ENCODE measurements at regions not wholly inside any gene's neighbourhood (a gene's known extent, or its start where the extent isn't known, plus 50 kb on each side); places are given as distances from the start of the nearest gene placed in this dataset.

GRCh38 chr5:8842971-8843551 is 702.8 kb downstream of the SEMA5A start:
- Histone ChIP-seq H3K4me3 (ENCODE audit: low read depth in 1 of 2, low read length in 2 of 2) (peak overlapping the region in 1 of 2 donors; percentile 6), H3K9ac (ENCODE audit: low read depth in 1 of 2, low read length in 2 of 2) (no peak overlapping the region), H3K4me1 (ENCODE audit: control insufficient read depth in 1 of 2, insufficient read depth in 2 of 2, low read length in 2 of 2) (no peaks in the 10 kb centered on the region), H3K27ac (ENCODE audit: low read depth, low read length) (no peak overlapping the region), H3K9me3 (ENCODE audit: control insufficient read depth in 1 of 2, low read length in 2 of 2) (peaks cover 0 to 2% of the 10 kb centered on the region in 2 donors), H3K27me3 (ENCODE audit: control insufficient read depth in 1 of 2, insufficient read depth in 2 of 2, low read length in 2 of 2) (no peaks in the 10 kb centered on the region), H3K36me3 (ENCODE audit: control insufficient read depth in 1 of 2, insufficient read depth in 2 of 2, low read length in 2 of 2) (no peaks in the 10 kb centered on the region)

GRCh38 chr5:8843771-8844170 is 702.1 kb downstream of the SEMA5A start:
- H3K27me3 ChIP-seq (ENCODE audit: control insufficient read depth in 1 of 2, insufficient read depth in 2 of 2, low read length in 2 of 2): no peaks in the 10 kb centered on the region
- no peaks in the 10 kb centered on the region for H3K4me1 ChIP-seq (ENCODE audit: control insufficient read depth in 1 of 2, insufficient read depth in 2 of 2, low read length in 2 of 2)
- no peak overlapping the region for H3K4me3 ChIP-seq (ENCODE audit: low read depth in 1 of 2, low read length in 2 of 2)
- no peaks in the 10 kb centered on the region for H3K36me3 ChIP-seq (ENCODE audit: control insufficient read depth in 1 of 2, insufficient read depth in 2 of 2, low read length in 2 of 2)
- peaks cover 0 to 2% of the 10 kb centered on the region in 2 donors for H3K9me3 ChIP-seq (ENCODE audit: control insufficient read depth in 1 of 2, low read length in 2 of 2)
- no peak overlapping the region for H3K9ac ChIP-seq (ENCODE audit: low read depth in 1 of 2, low read length in 2 of 2)
- H3K27ac ChIP-seq (ENCODE audit: low read depth, low read length): peak overlapping the region; percentile 41

- Histone ChIP-seq H3K9me3 (ENCODE audit: control insufficient read depth in 1 of 2, low read length in 2 of 2) (peaks cover 0 to 2% of the 10 kb centered on the region in 2 donors), H3K27me3 (ENCODE audit: control insufficient read depth in 1 of 2, insufficient read depth in 2 of 2, low read length in 2 of 2) (no peaks in the 10 kb centered on the region), H3K36me3 (ENCODE audit: control insufficient read depth in 1 of 2, insufficient read depth in 2 of 2, low read length in 2 of 2) (no peaks in the 10 kb centered on the region), H3K4me3 (ENCODE audit: low read depth in 1 of 2, low read length in 2 of 2) (no peak overlapping the region), H3K4me1 (ENCODE audit: control insufficient read depth in 1 of 2, insufficient read depth in 2 of 2, low read length in 2 of 2) (no peaks in the 10 kb centered on the region), H3K9ac (ENCODE audit: low read depth in 1 of 2, low read length in 2 of 2) (no peak overlapping the region), H3K27ac (ENCODE audit: low read depth, low read length) (peak overlapping the region; percentile 41)
Measured at GRCh38 chr5:8844206-8844605, 701.7 kb downstream of the SEMA5A start.

- Histone ChIP-seq H3K36me3 (ENCODE audit: control insufficient read depth in 1 of 2, insufficient read depth in 2 of 2, low read length in 2 of 2) (no peaks in the 10 kb centered on the region), H3K27me3 (ENCODE audit: control insufficient read depth in 1 of 2, insufficient read depth in 2 of 2, low read length in 2 of 2) (no peaks in the 10 kb centered on the region), H3K9me3 (ENCODE audit: control insufficient read depth in 1 of 2, low read length in 2 of 2) (peaks cover 0 to 2% of the 10 kb centered on the region in 2 donors), H3K4me3 (ENCODE audit: low read depth in 1 of 2, low read length in 2 of 2) (no peak overlapping the region), H3K9ac (ENCODE audit: low read depth in 1 of 2, low read length in 2 of 2) (no peak overlapping the region), H3K27ac (ENCODE audit: low read depth, low read length) (no peak overlapping the region), H3K4me1 (ENCODE audit: control insufficient read depth in 1 of 2, insufficient read depth in 2 of 2, low read length in 2 of 2) (no peaks in the 10 kb centered on the region)
Measured at GRCh38 chr5:8844847-8845246, 701.0 kb downstream of the SEMA5A start.

- H3K9me3 ChIP-seq (ENCODE audit: control insufficient read depth in 1 of 2, low read length in 2 of 2): peaks cover 0 to 2% of the 10 kb centered on the region in 2 donors
- H3K27me3 ChIP-seq (ENCODE audit: control insufficient read depth in 1 of 2, insufficient read depth in 2 of 2, low read length in 2 of 2): no peaks in the 10 kb centered on the region
- H3K4me3 ChIP-seq (ENCODE audit: low read depth in 1 of 2, low read length in 2 of 2): no peak overlapping the region
- no peak overlapping the region for H3K9ac ChIP-seq (ENCODE audit: low read depth in 1 of 2, low read length in 2 of 2)
- no peaks in the 10 kb centered on the region for H3K4me1 ChIP-seq (ENCODE audit: control insufficient read depth in 1 of 2, insufficient read depth in 2 of 2, low read length in 2 of 2)
- H3K36me3 ChIP-seq (ENCODE audit: control insufficient read depth in 1 of 2, insufficient read depth in 2 of 2, low read length in 2 of 2): no peaks in the 10 kb centered on the region
- H3K27ac ChIP-seq (ENCODE audit: low read depth, low read length): no peak overlapping the region
Measured at GRCh38 chr5:8845296-8845695, 700.6 kb downstream of the SEMA5A start.

- Histone ChIP-seq H3K9me3 (ENCODE audit: control insufficient read depth in 1 of 2, low read length in 2 of 2) (no peaks in the 10 kb centered on the region), H3K9ac (ENCODE audit: low read depth in 1 of 2, low read length in 2 of 2) (no peak overlapping the region), H3K27me3 (ENCODE audit: control insufficient read depth in 1 of 2, insufficient read depth in 2 of 2, low read length in 2 of 2) (no peaks in the 10 kb centered on the region), H3K27ac (ENCODE audit: low read depth, low read length) (no peak overlapping the region), H3K4me3 (ENCODE audit: low read depth in 1 of 2, low read length in 2 of 2) (no peak overlapping the region), H3K4me1 (ENCODE audit: control insufficient read depth in 1 of 2, insufficient read depth in 2 of 2, low read length in 2 of 2) (no peaks in the 10 kb centered on the region), H3K36me3 (ENCODE audit: control insufficient read depth in 1 of 2, insufficient read depth in 2 of 2, low read length in 2 of 2) (no peaks in the 10 kb centered on the region)
Measured at GRCh38 chr5:8848366-8848765, 697.5 kb downstream of the SEMA5A start.

GRCh38 chr5:8848997-8849594 is 696.8 kb downstream of the SEMA5A start:
- H3K27me3 ChIP-seq (ENCODE audit: control insufficient read depth in 1 of 2, insufficient read depth in 2 of 2, low read length in 2 of 2): no peaks in the 10 kb centered on the region
- no peaks in the 10 kb centered on the region for H3K4me1 ChIP-seq (ENCODE audit: control insufficient read depth in 1 of 2, insufficient read depth in 2 of 2, low read length in 2 of 2)
- H3K9me3 ChIP-seq (ENCODE audit: control insufficient read depth in 1 of 2, low read length in 2 of 2): no peaks in the 10 kb centered on the region
- H3K9ac ChIP-seq (ENCODE audit: low read depth in 1 of 2, low read length in 2 of 2): no peak overlapping the region
- no peak overlapping the region for H3K27ac ChIP-seq (ENCODE audit: low read depth, low read length)
- no peaks in the 10 kb centered on the region for H3K36me3 ChIP-seq (ENCODE audit: control insufficient read depth in 1 of 2, insufficient read depth in 2 of 2, low read length in 2 of 2)
- no peak overlapping the region for H3K4me3 ChIP-seq (ENCODE audit: low read depth in 1 of 2, low read length in 2 of 2)

- no peak overlapping the region for H3K4me3 ChIP-seq (ENCODE audit: low read depth in 1 of 2, low read length in 2 of 2)
- no peak overlapping the region for H3K9ac ChIP-seq (ENCODE audit: low read depth in 1 of 2, low read length in 2 of 2)
- H3K27ac ChIP-seq (ENCODE audit: low read depth, low read length): no peak overlapping the region
- no peaks in the 10 kb centered on the region for H3K9me3 ChIP-seq (ENCODE audit: control insufficient read depth in 1 of 2, low read length in 2 of 2)
- H3K27me3 ChIP-seq (ENCODE audit: control insufficient read depth in 1 of 2, insufficient read depth in 2 of 2, low read length in 2 of 2): no peaks in the 10 kb centered on the region
- no peaks in the 10 kb centered on the region for H3K4me1 ChIP-seq (ENCODE audit: control insufficient read depth in 1 of 2, insufficient read depth in 2 of 2, low read length in 2 of 2)
- no peaks in the 10 kb centered on the region for H3K36me3 ChIP-seq (ENCODE audit: control insufficient read depth in 1 of 2, insufficient read depth in 2 of 2, low read length in 2 of 2)
Measured at GRCh38 chr5:8851101-8851500, 694.8 kb downstream of the SEMA5A start.

GRCh38 chr5:8857051-8857450 is 688.8 kb downstream of the SEMA5A start:
- Histone ChIP-seq H3K27me3 (ENCODE audit: control insufficient read depth in 1 of 2, insufficient read depth in 2 of 2, low read length in 2 of 2) (no peaks in the 10 kb centered on the region), H3K9ac (ENCODE audit: low read depth in 1 of 2, low read length in 2 of 2) (no peak overlapping the region), H3K4me3 (ENCODE audit: low read depth in 1 of 2, low read length in 2 of 2) (no peak overlapping the region), H3K36me3 (ENCODE audit: control insufficient read depth in 1 of 2, insufficient read depth in 2 of 2, low read length in 2 of 2) (no peaks in the 10 kb centered on the region), H3K27ac (ENCODE audit: low read depth, low read length) (no peak overlapping the region), H3K4me1 (ENCODE audit: control insufficient read depth in 1 of 2, insufficient read depth in 2 of 2, low read length in 2 of 2) (no peaks in the 10 kb centered on the region), H3K9me3 (ENCODE audit: control insufficient read depth in 1 of 2, low read length in 2 of 2) (no peaks in the 10 kb centered on the region)

GRCh38 chr5:8861764-8862163 is 684.1 kb downstream of the SEMA5A start:
- no peaks in the 10 kb centered on the region for H3K27me3 ChIP-seq (ENCODE audit: control insufficient read depth in 1 of 2, insufficient read depth in 2 of 2, low read length in 2 of 2)
- H3K9me3 ChIP-seq (ENCODE audit: control insufficient read depth in 1 of 2, low read length in 2 of 2): no peaks in the 10 kb centered on the region
- H3K9ac ChIP-seq (ENCODE audit: low read depth in 1 of 2, low read length in 2 of 2): no peak overlapping the region
- H3K27ac ChIP-seq (ENCODE audit: low read depth, low read length): no peak overlapping the region
- H3K4me1 ChIP-seq (ENCODE audit: control insufficient read depth in 1 of 2, insufficient read depth in 2 of 2, low read length in 2 of 2): no peaks in the 10 kb centered on the region
- H3K36me3 ChIP-seq (ENCODE audit: control insufficient read depth in 1 of 2, insufficient read depth in 2 of 2, low read length in 2 of 2): no peaks in the 10 kb centered on the region
- H3K4me3 ChIP-seq (ENCODE audit: low read depth in 1 of 2, low read length in 2 of 2): no peak overlapping the region

Data from duodenal mucosa (tissue), 2 donors.